NCI-H526 (cell line): ENCODE measurements at regions not wholly inside any gene's neighbourhood (a gene's known extent, or its start where the extent isn't known, plus 50 kb on each side); places are given as distances from the start of the nearest gene placed in this dataset.
"Not testable (repeated sequence)": the region's sequence is repeated elsewhere in the genome, so short reads cannot be mapped to it uniquely, and the experiment has no call there.

ENCODE experiments used
- DNase-seq, 2 experiments: peaks; one replicate each; lab custom pipeline; 2025; lab: John Stamatoyannopoulos, UW

DNA sequence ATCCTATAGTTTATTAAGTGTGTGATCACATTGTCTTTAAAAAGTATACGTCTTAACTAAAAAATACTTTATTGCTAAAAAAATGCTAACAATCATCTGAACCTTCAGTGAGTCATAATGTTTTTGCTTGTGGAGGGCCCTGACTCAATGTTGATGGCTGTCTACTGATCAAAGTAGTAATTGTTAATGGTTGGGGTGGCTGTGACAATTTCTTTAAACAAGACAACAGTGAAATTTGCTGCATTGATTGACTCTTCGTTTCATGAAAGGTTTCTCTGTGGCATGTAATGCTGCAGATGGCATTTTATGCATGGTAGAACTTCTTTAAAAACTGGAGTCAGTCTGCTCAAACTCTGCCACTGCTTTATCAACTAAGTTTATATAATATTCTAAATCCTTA lies 101.4 kb upstream of the IL15 start:
- DNase-seq = no peak

DNA sequence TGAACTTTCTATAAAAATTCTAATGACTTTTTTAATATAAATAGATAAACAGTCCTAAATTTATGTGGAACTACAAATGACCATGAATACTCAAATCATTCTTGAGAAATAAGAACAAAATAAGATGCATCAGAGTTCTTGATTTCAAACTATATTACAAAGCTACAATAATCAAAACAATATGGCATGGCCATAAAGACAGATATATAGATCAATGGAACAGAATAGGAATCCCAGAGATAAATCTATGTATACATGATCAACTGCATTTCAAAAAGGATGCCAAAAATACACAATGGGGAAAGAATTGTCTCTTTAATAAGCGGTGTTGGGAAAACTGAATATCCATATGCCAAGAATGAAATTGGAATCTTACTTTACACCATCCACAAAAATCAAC lies 98.4 kb upstream of the IL15 start:
- DNase-seq = no peak

DNA sequence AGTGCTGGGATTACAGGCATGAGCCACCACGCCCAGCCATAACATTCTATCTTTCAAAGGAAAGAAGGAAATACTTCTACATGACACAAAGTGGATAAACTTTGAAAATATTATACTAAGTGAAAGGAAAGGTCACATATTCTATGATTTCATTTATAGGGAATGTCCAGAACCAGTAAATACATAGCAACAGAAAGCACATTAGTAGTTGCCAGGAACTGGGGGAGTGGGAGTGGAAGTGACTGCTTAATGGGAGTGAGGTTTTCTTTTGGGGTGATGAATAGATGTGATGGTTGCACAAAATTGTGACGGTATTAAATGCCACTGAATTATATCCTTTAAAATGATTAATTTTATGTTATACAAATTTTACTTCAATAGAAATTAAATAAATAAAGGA lies 95.7 kb upstream of the IL15 start:
- DNase-seq = no peak

DNA sequence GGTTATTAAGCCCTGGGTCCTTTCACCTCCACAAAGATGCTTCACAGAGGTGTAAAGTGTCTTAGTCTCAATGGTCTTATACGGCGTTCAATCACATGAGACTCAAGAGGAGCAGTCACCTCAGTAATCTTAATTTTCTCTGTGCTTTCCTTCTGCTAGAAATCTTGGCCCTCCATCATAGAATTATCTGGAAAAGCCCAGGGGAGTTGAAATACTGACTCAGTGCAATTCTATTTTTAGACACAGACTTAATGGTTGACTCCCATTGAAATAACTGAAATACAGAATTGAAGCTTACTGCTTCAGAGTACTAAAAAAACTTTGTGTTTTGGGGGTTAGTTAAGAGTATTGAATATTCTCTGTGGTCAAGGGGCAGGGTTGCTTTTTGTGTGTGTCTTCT lies 94.5 kb upstream of the IL15 start:
- DNase-seq = no peak

DNA sequence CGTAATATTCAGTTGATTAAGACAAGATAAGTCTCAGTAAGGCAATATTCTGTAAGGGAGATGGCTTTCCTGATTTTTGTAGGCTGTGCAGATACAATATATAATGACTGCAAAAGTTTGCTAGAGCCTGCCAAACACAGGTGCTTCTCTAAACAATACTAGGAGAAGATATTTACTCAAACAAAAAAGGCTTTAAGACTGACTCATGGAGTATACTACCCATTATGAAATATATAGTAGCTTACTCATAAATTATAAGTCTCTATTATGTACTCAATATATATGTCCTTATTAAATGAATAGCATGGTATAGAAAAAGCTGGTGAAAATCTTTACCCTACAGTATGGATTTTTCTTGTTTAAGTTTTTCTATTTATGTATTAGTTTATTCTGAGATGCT lies 93.2 kb upstream of the IL15 start:
- no peak for DNase-seq

DNA sequence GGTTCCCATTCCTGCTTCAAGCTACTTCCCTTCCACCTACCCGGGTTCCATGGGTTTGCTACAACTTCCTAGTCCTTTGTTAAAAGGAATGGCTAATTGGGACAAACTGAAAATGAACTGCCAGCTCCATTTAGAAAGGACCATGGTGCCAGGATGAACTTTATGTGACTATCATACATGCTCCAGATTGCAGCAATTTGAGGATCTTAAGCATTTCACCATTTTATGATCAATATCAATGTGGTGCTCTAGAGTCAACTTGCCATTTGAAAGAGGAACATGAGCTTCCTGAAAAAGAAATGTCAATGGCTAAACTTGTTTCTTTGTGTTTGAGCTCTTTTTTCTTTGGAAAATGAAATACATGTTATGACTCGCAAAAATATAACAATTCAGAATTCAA lies 92.7 kb upstream of the IL15 start:
- no peak for DNase-seq

DNA sequence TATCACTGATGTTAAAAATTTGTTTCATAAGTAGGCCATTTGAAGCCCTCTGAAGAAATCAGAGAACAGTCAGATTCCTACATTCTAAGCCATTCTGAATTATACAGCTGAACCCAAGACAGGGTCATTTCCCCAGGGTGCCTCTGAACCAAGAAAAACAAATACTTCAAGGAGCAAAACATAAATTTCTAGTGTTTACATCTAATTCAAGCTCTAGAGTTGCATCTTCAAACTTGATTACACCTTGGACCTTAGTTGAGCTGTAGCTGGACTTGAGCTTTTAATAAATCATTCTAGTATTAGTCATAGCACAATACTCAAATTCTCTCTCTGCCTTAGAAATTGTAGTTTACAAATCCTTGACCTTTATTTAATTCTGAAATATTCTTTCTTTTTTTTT lies 87.6 kb upstream of the IL15 start:
- DNase-seq = no peak

DNA sequence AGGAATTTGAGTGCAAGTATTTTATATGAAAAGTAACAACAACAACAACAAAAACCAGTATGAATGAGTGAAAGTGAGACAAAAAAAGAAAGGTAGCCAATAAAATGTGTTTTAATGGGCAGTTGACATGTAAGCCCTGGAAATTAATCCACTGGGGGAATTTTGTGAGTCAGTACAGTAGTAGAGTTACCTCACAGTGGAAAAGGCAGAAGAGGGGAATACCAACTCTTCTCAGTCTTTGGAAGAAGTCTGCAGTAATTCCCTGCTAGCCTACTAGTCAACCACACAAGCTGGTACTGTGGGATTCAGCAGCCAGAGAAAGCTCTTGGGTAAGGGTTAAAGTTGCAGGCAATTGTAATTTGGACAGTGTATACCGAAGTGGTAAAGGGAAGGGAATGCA lies 76.3 kb upstream of the IL15 start:
- no peak for DNase-seq

DNA sequence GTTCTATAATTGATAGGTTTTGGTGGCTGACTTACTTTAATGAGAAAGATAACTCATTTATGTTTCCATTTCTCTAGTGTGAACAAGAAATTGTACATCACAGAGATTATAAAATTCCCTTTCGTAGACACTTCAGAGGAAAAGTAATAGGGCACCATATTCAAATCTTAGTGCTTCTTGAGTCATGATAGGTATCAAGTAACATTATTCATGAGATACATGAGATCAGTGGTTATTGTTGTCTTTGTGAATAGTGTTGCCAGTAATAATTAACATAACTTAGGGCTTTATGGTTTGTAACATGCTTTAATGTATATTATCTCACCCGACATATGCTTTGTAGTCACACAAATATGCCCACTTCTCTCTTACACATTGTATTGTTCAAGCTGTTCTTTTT lies 73.7 kb upstream of the IL15 start:
- no peak for DNase-seq

DNA sequence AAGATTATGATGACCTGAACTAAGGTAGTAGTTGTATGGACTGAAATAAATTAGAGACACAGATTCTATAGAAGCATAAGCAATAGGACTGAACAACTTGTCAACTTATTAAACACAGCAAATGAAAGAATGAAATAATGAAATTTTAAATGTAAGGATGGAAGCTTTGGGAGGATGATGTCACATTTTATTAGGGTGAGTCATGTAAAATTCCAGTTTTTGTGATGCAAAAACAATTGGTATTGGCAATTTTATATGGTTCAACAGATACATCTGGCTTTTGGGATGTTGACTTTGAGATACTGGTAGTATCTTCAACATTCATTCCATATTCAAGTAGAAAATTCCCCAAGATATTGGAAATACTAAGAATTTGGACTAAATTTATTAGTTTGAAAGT lies 72.7 kb upstream of the IL15 start:
- DNase-seq = no peak

DNA sequence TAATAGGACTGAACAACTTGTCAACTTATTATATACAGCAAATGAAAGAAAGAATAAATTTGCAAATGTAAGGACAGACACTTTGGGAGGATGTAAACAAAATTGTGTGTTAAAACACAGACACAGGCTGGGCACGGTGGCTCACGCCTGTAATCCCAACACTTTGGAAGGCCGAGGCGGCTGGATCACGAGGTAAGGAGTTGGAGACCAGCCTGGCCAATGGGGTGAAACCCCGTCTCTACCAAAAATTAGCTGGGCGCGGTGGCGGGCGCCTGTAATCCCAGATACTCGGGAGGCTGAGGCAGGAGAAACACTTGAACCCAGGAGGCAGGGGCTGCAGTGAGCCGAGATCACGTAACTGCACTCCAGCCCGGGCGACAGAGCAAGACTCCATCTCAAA lies 71.4 kb upstream of the IL15 start:
- not testable (repeated sequence) for DNase-seq

DNA sequence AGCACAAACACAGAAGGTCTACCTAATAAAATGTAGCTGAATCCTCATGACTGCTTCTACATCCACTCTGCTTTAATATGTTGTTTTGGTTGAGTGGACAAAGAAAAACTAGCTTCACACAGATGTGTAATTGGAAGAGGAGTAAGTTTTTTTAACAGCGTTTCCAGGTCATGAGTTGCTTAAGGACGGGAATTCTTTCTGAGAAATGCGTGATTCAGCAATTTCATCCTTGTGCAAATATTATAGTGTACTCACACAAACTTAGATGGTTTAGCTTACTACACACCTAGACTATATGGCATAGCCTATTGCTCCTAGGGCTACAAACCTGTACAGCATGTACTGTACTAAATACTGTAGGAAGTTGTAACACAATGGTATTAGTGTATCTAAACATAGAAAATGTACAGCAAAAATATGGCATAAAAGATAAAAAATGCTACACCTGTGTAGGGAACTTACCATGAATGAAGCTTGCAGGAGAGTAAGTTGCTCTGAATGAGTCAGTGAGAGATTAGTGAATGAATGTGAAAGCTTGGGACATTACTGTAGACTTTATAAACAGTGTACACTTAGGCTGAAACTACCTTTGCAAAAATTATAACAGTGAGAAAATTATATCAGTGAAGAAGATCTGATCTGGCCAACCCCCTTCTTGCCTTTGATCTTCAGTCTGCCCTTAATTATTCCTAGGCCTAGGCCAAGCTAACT lies 70.8 kb upstream of the IL15 start:
- DNase-seq = no peak

DNA sequence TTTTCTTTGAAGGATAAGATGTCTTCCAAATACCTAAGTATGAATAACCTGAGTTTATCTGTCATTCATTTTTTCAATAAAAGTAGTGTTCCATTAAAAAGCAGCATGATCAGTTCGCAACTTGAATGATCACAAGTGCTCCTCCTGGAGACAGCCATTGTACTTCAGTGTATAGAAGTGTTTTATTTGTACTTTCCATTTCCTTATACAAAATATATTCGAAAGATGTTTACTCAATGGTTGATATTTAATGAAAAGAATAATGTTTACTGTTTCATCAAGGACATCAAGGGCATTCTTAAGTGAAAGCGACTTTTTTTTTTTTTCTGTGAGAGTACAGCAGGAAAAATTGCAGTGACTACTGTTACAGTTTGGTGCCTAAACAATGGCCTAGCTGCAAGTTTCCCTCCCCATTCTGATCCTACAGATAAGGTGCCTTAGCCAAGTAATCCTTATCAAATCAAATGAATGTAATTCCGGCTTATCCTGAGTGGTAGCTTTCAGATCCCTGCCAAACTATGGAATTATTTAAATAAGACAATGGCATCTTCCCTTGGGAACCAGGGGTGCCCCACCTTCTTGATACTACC lies 69.0 kb upstream of the IL15 start:
- DNase-seq = no peak

DNA sequence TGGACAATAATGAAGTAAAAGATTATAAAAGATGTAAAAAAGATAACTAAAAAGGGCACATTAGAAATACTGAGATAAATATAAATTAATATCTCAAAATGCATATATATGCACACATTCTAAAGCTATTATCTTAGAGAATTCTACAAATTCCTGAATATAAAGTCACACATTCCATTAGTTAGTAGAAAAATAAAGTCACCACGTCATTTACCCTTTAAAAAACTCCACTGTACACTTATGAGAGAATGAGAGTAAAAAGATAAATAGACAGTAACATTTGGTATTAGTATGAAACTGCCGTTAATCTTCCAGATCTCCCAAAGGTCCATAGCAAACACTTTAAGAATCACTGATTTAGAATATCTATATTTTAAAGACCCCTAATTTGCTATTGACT lies 67.2 kb upstream of the IL15 start:
- DNase-seq = no peak

DNA sequence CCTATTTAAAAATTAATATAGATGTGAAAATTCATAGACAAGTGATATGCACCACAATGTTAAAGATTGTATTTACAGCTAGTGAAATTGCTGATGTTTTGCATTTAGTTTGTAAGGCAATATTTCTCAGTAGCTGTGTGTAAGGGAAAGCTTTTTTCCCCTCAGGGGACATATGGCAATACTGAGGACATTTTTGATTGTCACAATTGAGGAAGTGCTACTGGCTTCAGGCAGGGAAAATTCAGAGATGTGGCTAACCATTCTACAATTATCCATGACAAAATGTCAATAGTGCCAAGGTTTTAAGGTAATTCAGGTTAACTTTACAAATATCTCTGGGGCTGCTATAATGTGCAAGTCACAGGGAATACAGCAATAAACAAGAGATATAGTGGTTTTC lies 66.1 kb upstream of the IL15 start:
- DNase-seq = no peak

DNA sequence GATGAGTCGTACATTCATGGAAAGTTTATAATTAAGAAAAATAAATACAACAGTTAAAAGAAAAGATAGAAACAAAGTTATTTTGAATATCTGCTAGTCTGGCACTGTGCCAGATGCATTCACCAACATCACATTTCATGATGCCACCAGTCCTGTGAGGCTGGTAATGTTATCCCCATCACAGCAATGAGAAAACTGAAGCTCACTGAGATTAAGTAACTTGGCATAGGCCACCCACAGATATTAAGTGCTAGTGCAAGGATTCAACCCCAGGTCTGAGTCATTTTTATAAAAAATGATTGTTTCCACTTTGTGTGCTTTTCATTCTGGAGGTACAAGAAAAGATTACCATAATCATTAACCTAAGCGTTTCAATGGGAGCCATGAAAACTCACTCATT lies 65.0 kb upstream of the IL15 start:
- no peak for DNase-seq

DNA sequence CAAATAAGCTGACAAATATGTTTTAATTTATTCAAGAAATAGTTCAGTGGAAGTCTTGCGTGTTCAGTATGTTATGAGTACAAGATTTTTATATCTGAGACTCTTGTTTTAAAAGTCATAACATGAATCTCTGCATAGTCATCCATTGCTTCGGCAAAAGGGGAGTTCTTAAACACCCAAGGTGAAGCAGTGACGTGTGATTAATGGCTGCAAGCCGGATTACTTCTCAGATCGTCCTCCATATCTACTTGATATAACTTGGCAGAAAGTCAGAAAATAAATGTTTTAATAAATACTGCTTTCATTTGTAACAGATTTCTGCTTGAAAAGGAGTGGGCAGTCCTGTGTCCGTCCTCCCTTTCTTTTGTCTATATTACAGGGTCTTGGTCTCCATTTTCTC lies 64.6 kb upstream of the IL15 start:
- DNase-seq = no peak

DNA sequence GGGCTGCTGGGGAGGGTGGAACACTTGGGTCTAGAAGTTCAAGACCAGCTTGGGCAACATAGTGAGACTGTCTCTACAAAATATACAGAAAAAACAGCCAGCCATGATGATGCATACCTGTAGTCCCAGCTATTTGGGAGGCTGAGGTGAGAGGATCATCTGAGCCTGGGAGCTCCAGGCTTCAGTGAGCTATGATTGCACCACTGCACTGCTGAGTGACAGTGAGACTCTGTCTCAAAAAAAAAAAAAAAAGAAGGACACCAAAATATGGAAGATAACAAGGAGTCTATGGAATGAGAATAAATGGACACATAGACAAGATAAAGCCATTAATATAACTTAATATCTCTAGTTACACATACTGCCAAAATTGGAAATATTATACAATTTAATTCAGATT lies 62.7 kb upstream of the IL15 start:
- DNase-seq = no peak

DNA sequence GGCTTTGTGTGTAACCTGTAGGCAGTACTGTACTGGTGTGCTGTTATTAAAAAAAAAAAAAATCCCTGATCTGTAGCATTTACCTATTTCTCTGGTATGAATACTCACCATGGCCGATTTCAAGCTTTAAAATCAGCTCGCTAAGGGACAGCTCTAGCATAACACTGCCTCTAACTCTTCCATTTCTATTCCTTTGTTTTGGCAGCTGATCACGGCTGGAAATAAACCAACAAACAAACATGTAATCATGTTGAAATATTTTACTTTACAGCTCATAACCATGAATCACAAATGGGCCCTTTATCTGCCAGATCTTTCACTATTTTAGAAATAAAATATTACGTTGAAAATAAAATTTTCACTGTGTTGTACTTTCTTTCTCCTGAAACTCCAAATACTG lies 60.5 kb upstream of the IL15 start:
- DNase-seq = no peak

DNA sequence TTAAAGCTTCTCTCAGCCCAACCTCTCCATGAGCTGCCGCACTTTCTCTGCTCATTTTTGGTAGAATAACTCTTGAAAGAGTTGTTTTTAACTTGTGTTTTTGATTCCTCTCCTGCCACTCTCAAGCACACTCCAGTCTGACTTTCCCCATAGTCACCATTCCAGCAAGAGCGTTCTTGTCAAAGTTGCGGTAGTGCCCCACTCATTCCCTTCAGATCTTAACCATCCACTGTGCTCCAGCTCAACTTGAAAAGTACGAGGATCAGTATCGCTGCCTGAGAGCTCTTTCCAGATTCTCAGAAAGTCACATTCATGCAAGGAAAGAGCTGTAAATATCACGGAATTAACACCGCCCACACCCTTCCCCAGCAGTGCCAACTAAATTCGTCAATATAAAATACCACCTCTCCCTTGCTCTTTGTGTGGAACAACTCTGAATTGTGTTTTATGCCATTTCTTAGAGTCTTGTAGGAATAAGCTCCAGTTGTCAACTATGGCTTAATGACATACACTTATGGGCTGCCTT lies 59.7 kb upstream of the IL15 start:
- DNase-seq = no peak

DNA sequence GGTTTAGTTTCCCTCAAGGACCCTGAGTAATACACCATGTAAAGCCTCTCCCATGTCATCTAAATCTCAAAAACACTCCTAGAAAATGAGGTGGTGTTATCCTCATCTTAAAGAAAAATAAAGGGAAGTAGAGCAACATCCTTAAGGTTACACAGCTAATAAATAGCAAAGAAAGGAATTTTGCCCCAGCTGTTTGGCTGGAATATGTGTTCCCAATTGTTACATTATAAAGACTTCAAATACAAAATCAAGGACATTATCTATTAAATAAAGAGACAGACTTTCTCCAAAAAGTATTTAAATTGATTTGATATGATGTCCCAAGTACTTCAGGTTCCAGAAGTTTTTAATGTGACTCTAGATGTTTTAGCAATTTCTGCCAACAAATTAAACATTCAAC lies 57.9 kb upstream of the IL15 start:
- no peak for DNase-seq

DNA sequence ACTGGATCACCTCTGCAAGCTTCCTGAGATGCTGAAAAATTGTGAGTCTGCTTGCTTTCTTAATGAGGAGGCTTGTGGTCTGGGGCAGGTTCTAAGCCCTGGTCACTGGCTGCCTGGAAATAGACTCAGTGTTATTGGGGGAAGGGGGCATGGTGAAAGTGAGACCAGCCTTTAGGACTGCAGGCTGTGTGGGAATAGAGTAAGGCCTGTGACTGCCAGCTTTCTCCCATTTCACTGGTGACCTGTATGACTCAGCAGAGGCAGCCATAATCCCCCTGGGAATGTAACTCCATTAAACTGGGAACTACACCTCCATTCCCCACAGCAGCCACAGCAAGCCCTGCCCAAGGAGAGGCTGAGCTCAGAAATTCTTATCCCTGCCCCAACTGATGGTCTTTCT lies 55.9 kb upstream of the IL15 start:
- no peak for DNase-seq
